GM20000 (cell line): ENCODE measurements at regions not wholly inside any gene's neighbourhood (a gene's known extent, or its start where the extent isn't known, plus 50 kb on each side); places are given as distances from the start of the nearest gene placed in this dataset.
"Not testable (repeated sequence)": the region's sequence is repeated elsewhere in the genome, so short reads cannot be mapped to it uniquely, and the experiment has no call there.

ENCODE experiments used
- DNase-seq: peaks from one replicate; pipeline ENCODE4 v3.0.0; 2012; ENCODE audit warnings: low spot score
- TF ChIP-seq, protein P1 (sequence below): IDR thresholded peaks from 2 replicates; pipeline ENCODE4 v1.5.1; 2012; ENCODE audit warnings: mild to moderate bottlenecking, control low read depth; ENCODE audit errors: extremely low read depth, missing control alignments

DNA sequence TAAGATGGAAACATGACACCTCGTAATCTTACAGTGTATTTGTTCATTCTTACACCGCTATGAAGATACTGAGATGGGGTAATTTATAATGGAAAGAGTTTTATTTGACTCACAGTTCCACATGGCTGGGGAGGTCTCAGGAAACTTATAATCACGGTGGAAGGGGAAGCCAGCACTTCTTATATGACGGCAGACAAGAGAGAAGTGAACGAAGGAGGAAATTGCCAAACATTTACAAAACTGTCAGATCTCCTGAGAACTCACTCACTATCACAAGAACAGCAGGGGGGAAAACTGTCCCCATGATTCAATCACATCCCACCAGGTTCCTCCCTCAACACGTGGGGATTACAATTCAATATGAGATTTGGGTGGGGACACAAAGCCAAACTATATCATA lies 282.3 kb downstream of the HGF start:
- no peak for DNase-seq
- TF ChIP-seq, protein P1, sequence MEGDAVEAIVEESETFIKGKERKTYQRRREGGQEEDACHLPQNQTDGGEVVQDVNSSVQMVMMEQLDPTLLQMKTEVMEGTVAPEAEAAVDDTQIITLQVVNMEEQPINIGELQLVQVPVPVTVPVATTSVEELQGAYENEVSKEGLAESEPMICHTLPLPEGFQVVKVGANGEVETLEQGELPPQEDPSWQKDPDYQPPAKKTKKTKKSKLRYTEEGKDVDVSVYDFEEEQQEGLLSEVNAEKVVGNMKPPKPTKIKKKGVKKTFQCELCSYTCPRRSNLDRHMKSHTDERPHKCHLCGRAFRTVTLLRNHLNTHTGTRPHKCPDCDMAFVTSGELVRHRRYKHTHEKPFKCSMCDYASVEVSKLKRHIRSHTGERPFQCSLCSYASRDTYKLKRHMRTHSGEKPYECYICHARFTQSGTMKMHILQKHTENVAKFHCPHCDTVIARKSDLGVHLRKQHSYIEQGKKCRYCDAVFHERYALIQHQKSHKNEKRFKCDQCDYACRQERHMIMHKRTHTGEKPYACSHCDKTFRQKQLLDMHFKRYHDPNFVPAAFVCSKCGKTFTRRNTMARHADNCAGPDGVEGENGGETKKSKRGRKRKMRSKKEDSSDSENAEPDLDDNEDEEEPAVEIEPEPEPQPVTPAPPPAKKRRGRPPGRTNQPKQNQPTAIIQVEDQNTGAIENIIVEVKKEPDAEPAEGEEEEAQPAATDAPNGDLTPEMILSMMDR: no peak

DNA sequence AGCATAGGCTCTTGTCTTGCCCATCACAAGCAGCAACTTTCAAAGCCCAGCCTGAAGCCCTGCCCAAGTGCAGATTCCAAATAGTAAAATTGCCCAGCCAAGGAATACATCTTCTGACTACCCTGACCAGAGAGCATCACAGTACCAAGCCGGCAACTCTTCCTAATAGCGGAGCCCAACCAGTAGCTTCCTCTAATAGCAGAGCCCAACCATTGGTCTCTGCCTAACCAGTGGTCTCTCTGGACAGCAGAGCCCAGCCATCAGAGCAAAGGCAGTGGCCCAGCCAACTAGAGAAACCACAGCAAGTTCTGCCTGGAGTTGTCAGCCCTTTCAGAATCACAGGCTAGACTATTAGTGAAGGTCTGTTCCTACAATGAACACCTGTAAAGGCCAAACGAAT lies 285.6 kb downstream of the HGF start:
- no peak for DNase-seq

DNA sequence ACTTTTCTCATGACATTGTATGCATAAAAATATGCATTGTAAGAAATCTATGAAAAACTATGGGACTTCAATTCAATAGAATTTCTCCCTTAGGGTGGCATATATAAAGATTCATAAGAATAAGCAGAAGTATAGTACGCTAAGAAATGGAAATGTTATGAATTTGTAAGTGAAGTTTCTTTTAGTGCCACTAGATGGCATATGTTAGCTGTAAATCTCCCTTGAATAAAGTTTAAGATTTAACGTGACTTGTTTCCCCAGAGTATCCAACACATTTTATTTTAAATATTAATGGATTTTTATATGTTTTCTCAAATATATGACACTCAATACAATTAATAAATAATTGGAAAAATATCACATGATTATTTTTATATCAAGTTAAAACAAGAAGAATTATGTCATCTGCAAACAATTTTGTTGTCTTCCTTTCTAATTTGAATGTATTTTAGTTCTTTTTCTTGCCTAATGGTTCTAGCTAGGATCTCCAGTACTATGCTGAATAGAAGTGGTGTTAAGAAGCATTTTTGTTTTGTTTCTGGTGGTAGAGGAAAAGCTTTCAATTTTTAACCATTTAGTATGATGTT lies 287.2 kb downstream of the HGF start:
- TF ChIP-seq, protein P1: no peak
- peak; percentile 12 for DNase-seq

More for the DNA sequence above, 285.6 kb downstream of the HGF start:
- TF ChIP-seq, protein P1: no peak

DNA sequence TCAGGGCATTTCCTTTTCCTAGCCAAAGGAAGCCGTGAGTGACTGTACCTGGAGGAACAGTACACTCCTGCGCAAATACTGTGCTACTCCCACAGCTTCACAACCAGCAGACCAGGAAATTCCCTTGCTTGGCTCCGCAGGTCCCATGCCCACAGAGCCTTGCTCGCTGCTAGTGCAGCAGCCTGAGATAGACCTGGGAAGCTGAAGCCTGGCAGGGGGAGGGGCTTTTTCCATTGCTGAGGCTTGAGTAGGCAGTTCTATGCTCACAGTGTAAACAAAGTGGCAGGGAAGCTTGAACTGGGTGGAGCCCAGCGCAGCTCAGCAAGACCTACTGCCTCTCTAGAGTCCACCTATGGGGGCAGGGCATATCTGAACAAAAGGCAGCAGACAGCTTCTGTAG lies 291.2 kb downstream of the HGF start:
- DNase-seq: no peak
- TF ChIP-seq, protein P1: no peak

DNA sequence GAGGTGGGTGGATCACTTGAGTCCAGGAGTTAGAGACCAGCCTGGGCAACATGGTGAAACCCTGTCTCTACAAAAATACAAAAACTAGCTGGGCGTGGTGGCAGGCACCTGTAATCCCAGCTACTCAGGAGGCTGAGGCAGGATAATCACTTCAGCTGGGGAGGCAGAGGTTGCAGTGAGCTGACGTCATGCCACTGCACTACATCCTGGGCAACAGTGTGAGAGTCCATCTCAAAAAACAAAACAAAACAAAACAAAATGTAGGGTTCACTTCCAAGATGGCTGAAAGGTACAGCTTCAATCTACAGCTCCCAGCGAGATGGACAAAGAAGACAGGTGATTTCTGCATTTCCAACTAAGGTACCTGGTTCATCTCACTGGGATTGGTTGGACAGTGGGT lies 291.6 kb downstream of the HGF start:
- DNase-seq: not testable (repeated sequence)

DNA sequence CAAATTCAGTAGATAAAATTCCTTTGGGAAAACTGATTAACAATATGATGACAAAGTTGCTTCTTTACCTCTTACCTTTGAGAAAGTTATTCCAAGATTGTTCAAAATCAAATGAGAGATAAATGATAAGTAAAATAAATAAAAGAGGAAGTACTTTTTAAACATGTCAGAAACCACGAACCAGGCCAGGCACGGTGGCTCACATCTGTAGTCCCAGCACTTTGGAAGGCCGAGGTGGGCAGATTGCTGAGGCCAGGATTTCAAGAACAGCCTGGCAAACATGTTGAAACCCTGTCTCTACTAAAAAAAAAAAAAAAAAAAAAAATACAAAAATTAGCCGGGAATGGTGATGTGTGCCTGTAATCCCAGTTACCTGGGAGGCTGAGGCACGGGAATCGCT lies 296.6 kb downstream of the HGF start:
- no peak for DNase-seq
- TF ChIP-seq, protein P1: no peak

DNA sequence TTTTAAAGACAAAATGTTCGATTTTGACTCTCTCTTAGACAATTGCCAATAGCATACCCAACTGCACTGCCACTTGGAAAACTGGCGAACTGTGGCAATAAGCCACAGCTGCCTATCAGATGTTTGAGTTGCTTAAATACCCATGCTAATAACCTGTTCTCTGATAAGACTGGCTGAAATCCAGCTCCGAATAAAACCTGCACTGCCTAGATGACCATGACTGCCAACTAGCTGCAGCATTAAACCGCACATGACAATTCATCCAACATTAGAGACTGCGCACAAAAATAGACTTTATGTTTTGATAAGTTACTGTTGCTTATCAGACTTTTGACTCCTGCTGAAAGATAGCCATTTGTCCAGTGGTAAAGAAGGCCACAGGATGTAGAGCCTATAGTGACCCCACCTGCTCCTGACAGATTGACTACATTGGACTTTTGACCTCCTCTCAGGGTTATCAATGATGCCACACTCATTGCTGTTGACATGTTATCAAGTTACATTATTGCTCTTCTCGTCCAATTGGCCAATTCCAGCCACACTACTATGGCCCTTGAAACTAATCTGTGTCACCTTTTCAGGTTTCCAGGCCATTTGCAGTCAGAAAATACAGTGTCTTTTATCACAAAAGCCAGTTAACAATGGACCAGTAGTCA lies 299.0 kb downstream of the HGF start:
- DNase-seq: no peak
- TF ChIP-seq, protein P1: no peak
